ENCODE measurements at regions not wholly inside any gene's neighbourhood (a gene's known extent, or its start where the extent isn't known, plus 50 kb on each side); places are given as distances from the start of the nearest gene placed in this dataset.

- H3K9me3 Mint-ChIP-seq: no peaks in the 10 kb centered on the region
- no peak overlapping the region for H3K4me3 Mint-ChIP-seq
- ChIA-PET CTCF (no interaction called here), POLR2A (no interaction called here)
- no peaks in the 10 kb centered on the region for H3K36me3 Mint-ChIP-seq (ENCODE audit: low read depth)
- no peaks in the 10 kb centered on the region for H3K27me3 Mint-ChIP-seq
- no peaks in the 10 kb centered on the region for H3K4me1 Mint-ChIP-seq
- no peak for DNase-seq
- no peak overlapping the region for H3K27ac Mint-ChIP-seq
Observed at GRCh38 chr10:111840546-111840945, 343.0 kb downstream of the GPAM start.

- POLR2A ChIA-PET: no interaction called here
- CTCF ChIA-PET: no interaction called here
- no peaks in the 10 kb centered on the region for H3K36me3 Mint-ChIP-seq (ENCODE audit: low read depth)
Observed at GRCh38 chr10:111852801-111853200, 330.8 kb downstream of the GPAM start.

DNA sequence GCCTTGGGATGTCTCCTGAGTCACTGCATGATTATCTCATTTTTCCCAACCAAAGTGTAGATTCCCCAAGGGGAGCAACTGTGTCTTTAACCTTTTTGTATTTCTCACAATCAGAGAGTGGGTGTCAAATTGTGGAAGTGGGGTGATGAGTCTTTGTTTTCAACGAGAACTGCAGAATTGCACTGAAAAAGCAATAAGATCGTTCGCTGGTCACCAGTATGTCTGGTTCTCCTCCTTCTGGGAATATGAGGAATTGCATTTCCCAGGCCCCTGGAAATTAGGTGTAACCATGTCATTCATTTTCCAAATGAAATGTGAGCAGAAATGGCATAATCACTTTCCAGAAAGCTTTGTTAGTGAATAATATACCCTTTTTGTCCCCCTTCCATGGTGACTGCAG, 326.9 kb downstream of the GPAM start:
- Mint-ChIP-seq H3K9me3 (no peaks in the 10 kb centered on the region), H3K36me3 (ENCODE audit: low read depth) (no peaks in the 10 kb centered on the region), H3K27me3 (peaks cover 2% of the 10 kb centered on the region), H3K4me1 (no peaks in the 10 kb centered on the region), H3K4me3 (no peak overlapping the region), H3K27ac (no peak overlapping the region)
- POLR2A ChIA-PET: no interaction called here
- CTCF ChIA-PET: no interaction called here
- no peak for DNase-seq

More at GRCh38 chr10:111852801-111853200, 330.8 kb downstream of the GPAM start:
- H3K4me3 Mint-ChIP-seq: no peak overlapping the region
- H3K4me1 Mint-ChIP-seq: no peaks in the 10 kb centered on the region
- no peak overlapping the region for H3K27ac Mint-ChIP-seq
- peaks cover 7% of the 10 kb centered on the region for H3K9me3 Mint-ChIP-seq
- DNase-seq: no peak
- H3K27me3 Mint-ChIP-seq: peaks cover 2% of the 10 kb centered on the region

GRCh38 chr10:111865550-111865949, 318.0 kb downstream of the GPAM start:
- CTCF ChIA-PET: no interaction called here
- Mint-ChIP-seq H3K27ac (no peak overlapping the region), H3K9me3 (no peaks in the 10 kb centered on the region), H3K27me3 (no peaks in the 10 kb centered on the region), H3K4me1 (no peaks in the 10 kb centered on the region), H3K4me3 (no peak overlapping the region), H3K36me3 (ENCODE audit: low read depth) (no peaks in the 10 kb centered on the region)
- no peak for DNase-seq
- POLR2A ChIA-PET: no interaction called here

DNA sequence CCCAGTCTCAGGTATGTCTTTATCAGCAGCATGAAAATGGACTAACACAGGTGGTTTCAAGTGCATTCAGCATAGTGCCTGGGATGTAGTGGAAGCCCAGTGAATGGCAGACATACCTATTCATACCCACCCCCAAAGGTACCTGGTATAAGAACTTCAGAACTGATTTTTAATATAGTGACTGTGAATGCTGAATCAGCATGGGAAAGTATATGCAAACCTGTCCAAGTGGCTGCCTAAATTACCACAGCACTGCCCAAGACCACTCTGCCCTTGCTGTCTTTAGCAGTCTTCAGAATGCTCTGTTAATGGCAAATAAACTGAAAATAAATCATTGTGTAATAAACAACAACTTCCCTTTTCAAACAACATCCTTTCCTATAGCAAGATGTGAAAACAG, 312.1 kb downstream of the GPAM start:
- no peaks in the 10 kb centered on the region for H3K9me3 Mint-ChIP-seq
- ChIA-PET POLR2A (no interaction called here), CTCF (no interaction called here)
- no peak for DNase-seq
- H3K4me1 Mint-ChIP-seq: no peaks in the 10 kb centered on the region
- no peak overlapping the region for H3K27ac Mint-ChIP-seq
- no peaks in the 10 kb centered on the region for H3K36me3 Mint-ChIP-seq (ENCODE audit: low read depth)
- H3K27me3 Mint-ChIP-seq: no peaks in the 10 kb centered on the region
- H3K4me3 Mint-ChIP-seq: no peak overlapping the region

GRCh38 chr10:111872591-111872990, 311.0 kb downstream of the GPAM start:
- Mint-ChIP-seq H3K27me3 (no peaks in the 10 kb centered on the region), H3K27ac (no peak overlapping the region), H3K4me1 (no peaks in the 10 kb centered on the region), H3K9me3 (no peaks in the 10 kb centered on the region), H3K4me3 (no peak overlapping the region), H3K36me3 (ENCODE audit: low read depth) (no peaks in the 10 kb centered on the region)
- DNase-seq: no peak
- ChIA-PET POLR2A (no interaction called here), CTCF (no interaction called here)

DNA sequence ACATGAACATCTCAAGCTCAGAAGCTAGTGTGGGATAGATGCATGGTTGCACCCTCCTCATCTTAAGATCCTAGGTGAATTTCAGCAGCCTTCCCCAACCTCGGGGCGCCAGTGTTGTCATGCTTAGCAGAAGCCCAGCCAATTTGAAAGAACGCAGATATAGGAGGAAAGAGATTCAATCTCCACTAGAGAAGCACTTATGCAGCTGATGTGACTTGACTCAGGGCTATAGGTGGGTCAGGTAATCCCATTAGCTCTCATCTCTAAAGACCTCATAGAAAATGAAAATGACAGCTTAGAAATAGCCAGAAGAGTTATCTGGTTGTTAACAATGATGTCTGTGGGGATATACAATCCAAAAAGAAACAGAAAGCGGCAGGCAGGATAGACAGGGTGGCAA, 310.5 kb downstream of the GPAM start:
- ChIA-PET CTCF (no interaction called here), POLR2A (no interaction called here)
- Mint-ChIP-seq H3K4me3 (no peak overlapping the region), H3K9me3 (peaks cover under 1% of the 10 kb centered on the region), H3K4me1 (no peaks in the 10 kb centered on the region), H3K27ac (no peak overlapping the region), H3K27me3 (no peaks in the 10 kb centered on the region), H3K36me3 (ENCODE audit: low read depth) (no peaks in the 10 kb centered on the region)
- no peak for DNase-seq

DNA sequence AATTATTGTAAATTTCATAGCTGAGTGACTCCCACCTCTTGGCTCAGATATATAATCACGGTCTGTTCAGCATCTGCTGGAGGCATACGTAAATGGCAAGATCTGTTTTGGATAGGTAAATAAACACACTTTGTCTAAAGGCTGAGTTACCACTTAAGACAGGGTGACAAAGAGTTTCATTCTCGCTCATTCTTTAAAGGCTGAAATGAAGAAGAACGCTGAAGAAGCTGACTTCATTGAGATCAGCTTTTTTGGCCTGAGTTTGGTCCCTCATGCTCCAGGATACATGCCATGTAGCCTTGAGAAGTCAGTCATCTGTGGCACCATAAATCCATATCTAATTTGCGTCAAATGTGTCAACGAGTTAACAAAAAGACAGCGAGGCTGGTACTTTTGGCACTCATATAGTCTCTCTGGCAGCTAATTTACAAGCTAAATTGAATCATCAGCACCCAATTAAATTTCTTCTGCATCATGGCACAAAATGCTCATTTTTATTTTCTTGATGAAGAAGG, 309.9 kb downstream of the GPAM start:
- DNase-seq: no peak
- Mint-ChIP-seq H3K36me3 (ENCODE audit: low read depth) (no peaks in the 10 kb centered on the region), H3K4me1 (no peaks in the 10 kb centered on the region), H3K9me3 (peaks cover 2% of the 10 kb centered on the region), H3K4me3 (no peak overlapping the region), H3K27ac (no peak overlapping the region), H3K27me3 (no peaks in the 10 kb centered on the region)
- ChIA-PET POLR2A (no interaction called here), CTCF (no interaction called here)

GRCh38 chr10:111874576-111874975, 309.0 kb downstream of the GPAM start:
- Mint-ChIP-seq H3K9me3 (peaks cover 2% of the 10 kb centered on the region), H3K27me3 (no peaks in the 10 kb centered on the region)

DNA sequence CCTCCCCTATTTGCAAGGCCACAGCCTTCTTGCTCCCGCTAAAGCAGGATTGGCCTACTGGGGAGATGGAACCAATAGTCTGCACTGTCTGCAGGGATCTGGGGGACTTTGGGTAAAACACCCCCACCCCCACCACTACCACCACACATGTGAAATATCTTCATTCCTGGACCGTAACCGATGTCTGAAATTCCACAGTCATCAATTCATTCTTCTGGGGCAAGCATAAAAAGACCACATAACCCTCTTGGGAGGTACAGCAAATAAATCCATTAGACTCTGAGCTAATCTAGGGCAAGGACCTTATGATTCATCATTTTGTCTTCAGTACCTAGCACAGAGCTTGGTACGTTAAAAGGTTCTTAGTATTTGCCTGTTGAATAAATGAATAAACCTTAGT, 307.8 kb downstream of the GPAM start:
- peaks cover 2% of the 10 kb centered on the region for H3K9me3 Mint-ChIP-seq
- no peak for DNase-seq
- ChIA-PET CTCF (no interaction called here), POLR2A (no interaction called here)
- no peaks in the 10 kb centered on the region for H3K27me3 Mint-ChIP-seq
- no peaks in the 10 kb centered on the region for H3K36me3 Mint-ChIP-seq (ENCODE audit: low read depth)
- no peak overlapping the region for H3K4me3 Mint-ChIP-seq
- H3K4me1 Mint-ChIP-seq: no peaks in the 10 kb centered on the region
- no peak overlapping the region for H3K27ac Mint-ChIP-seq

More at GRCh38 chr10:111874576-111874975, 309.0 kb downstream of the GPAM start:
- DNase-seq: no peak
- Mint-ChIP-seq H3K36me3 (ENCODE audit: low read depth) (no peaks in the 10 kb centered on the region), H3K4me1 (no peaks in the 10 kb centered on the region), H3K4me3 (no peak overlapping the region), H3K27ac (no peak overlapping the region)
- CTCF ChIA-PET: no interaction called here
- POLR2A ChIA-PET: no interaction called here

DNA sequence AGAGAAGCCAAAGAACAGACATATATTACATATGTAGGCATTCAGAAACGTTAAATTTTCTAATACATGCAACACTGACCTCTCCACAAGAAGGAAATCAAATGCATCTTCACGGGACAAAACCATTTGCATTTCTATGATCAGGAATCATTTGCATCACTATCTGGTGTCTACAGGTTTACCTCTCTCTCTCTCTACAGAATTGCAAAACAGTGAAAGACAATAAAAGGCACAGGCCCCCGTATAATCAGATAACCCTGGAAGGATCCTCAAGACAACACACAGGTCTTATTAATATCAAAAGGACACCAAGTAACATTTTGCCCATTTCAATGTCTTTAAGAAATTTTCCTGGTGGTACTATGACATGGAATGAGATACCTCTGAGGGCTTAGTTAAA, 306.3 kb downstream of the GPAM start:
- CTCF ChIA-PET: no interaction called here
- no peaks in the 10 kb centered on the region for H3K27me3 Mint-ChIP-seq

DNA sequence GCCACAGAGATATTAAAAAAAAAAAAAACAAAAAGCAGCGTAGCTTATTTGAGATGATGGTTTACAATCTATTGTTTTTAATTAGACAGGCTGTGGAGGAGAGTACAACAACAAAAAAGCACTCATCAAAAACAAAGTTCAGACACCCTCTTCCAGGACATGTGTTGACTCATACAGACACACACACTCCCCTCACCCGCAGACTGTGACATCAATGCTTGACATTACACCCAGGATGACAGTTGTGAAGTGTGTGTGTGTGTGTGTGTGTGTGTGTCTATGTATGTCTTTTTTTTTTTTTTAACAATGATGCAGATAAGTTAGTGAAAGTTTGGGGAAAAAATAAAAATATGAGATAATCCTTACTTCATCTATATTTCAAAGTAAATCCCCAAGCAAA, 303.6 kb downstream of the GPAM start:
- no peaks in the 10 kb centered on the region for H3K27me3 Mint-ChIP-seq
- DNase-seq: no peak
- no peak overlapping the region for H3K4me3 Mint-ChIP-seq
- CTCF ChIA-PET: no interaction called here
- POLR2A ChIA-PET: no interaction called here
- no peak overlapping the region for H3K27ac Mint-ChIP-seq
- H3K9me3 Mint-ChIP-seq: peaks cover 4% of the 10 kb centered on the region
- no peaks in the 10 kb centered on the region for H3K36me3 Mint-ChIP-seq (ENCODE audit: low read depth)
- no peaks in the 10 kb centered on the region for H3K4me1 Mint-ChIP-seq

More for the DNA sequence above, 306.3 kb downstream of the GPAM start:
- no peaks in the 10 kb centered on the region for H3K36me3 Mint-ChIP-seq (ENCODE audit: low read depth)
- no peak overlapping the region for H3K27ac Mint-ChIP-seq
- DNase-seq: no peak
- POLR2A ChIA-PET: no interaction called here
- H3K4me3 Mint-ChIP-seq: no peak overlapping the region
- H3K4me1 Mint-ChIP-seq: no peaks in the 10 kb centered on the region
- H3K9me3 Mint-ChIP-seq: peaks cover 2% of the 10 kb centered on the region

- Mint-ChIP-seq H3K36me3 (ENCODE audit: low read depth) (no peaks in the 10 kb centered on the region), H3K27ac (no peak overlapping the region), H3K4me1 (no peaks in the 10 kb centered on the region), H3K9me3 (peaks cover 4% of the 10 kb centered on the region), H3K4me3 (no peak overlapping the region), H3K27me3 (no peaks in the 10 kb centered on the region)
- CTCF ChIA-PET: interaction anchor here (0.6 kb wide), 1 partner anchor 310 kb away, joined by 3 read pairs; no protein-coding TSS in a partner anchor
- DNase-seq: no peak
- POLR2A ChIA-PET: no interaction called here
Observed at GRCh38 chr10:111885046-111885445, 298.5 kb downstream of the GPAM start.

- H3K4me1 Mint-ChIP-seq: no peaks in the 10 kb centered on the region
- H3K27ac Mint-ChIP-seq: no peak overlapping the region
- H3K27me3 Mint-ChIP-seq: no peaks in the 10 kb centered on the region
- CTCF ChIA-PET: no interaction called here
- H3K36me3 Mint-ChIP-seq (ENCODE audit: low read depth): no peaks in the 10 kb centered on the region
- peaks cover 4% of the 10 kb centered on the region for H3K9me3 Mint-ChIP-seq
- POLR2A ChIA-PET: no interaction called here
- H3K4me3 Mint-ChIP-seq: no peak overlapping the region
- no peak for DNase-seq
Observed at GRCh38 chr10:111885919-111886318, 297.6 kb downstream of the GPAM start.

- Mint-ChIP-seq H3K27me3 (no peaks in the 10 kb centered on the region), H3K36me3 (ENCODE audit: low read depth) (no peaks in the 10 kb centered on the region), H3K9me3 (peaks cover 4% of the 10 kb centered on the region), H3K4me3 (no peak overlapping the region), H3K27ac (no peak overlapping the region), H3K4me1 (no peaks in the 10 kb centered on the region)
- CTCF ChIA-PET: no interaction called here
- POLR2A ChIA-PET: no interaction called here
- DNase-seq: no peak
Observed at GRCh38 chr10:111887266-111887665, 296.3 kb downstream of the GPAM start.
